ENCODE measurements at regions not wholly inside any gene's neighbourhood (a gene's known extent, or its start where the extent isn't known, plus 50 kb on each side); places are given as distances from the start of the nearest gene placed in this dataset.

DNA sequence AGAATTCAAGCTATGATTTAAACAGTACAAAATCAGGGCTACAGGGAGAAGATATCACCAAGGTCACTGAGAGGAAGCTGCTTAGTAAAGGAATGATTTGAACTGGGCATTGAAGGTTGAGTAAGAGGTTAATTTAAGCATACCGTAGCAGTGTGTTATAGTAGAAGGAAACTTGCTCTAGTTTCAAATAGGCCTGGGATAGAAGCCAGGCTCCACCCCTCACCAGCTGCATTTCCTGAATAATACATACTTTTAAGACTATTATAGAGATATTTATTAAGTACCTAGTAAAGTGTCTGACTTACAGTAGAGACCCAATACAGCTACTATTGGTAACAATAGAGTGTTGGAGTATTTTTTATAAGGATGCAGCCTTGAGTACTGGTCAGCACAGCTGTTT is 118.0 kb upstream of the GLRA2 start:
- H4K5ac ChIP-seq (ENCODE audit: low read depth, low read length) = no peak overlapping the region
- H3K14ac ChIP-seq (replicated peaks; ENCODE audit: low read depth, low read length) = no peak overlapping the region
- no peak overlapping the region for H2AFZ ChIP-seq (replicated peaks; ENCODE audit: low read length, poor library complexity)
- H2BK5ac ChIP-seq (ENCODE audit: low read depth, low read length, poor library complexity, severe bottlenecking) = no peak overlapping the region
- dilution Hi-C loops (cut with HindIII; ENCODE audit: low sequenced_read_pairs, unreplicated experiment) = no loop called here
- no peak overlapping the region for H2AK5ac ChIP-seq (ENCODE audit: low read depth, low read length)
- TF ChIP-seq SMC3 (IDR thresholded peaks at IDR 0.05; ENCODE audit: low read depth, low read length) (no peak), RAD21 (IDR thresholded peaks at IDR 0.05; ENCODE audit: low read length) (no peak), RCOR1 (IDR thresholded peaks at IDR 0.05; ENCODE audit: insufficient replicate concordance, low read length) (no peak), FOS (IDR thresholded peaks at IDR 0.05; ENCODE audit: low read depth, low read length) (no peak), CHD1 (IDR thresholded peaks at IDR 0.05; ENCODE audit: low read depth, low read length) (no peak), CEBPB (IDR thresholded peaks at IDR 0.05; ENCODE audit: low read depth, low read length) (no peak), POLR2A (IDR thresholded peaks at IDR 0.05; ENCODE audit: low read depth, low read length) (no peak), BHLHE40 (IDR thresholded peaks at IDR 0.05; ENCODE audit: low read depth, low read length) (no peak), NFE2L2 (IDR thresholded peaks at IDR 0.05; ENCODE audit: low read depth, low read length) (no peak), MXI1 (IDR thresholded peaks at IDR 0.05; ENCODE audit: borderline replicate concordance, low read depth, low read length) (no peak), MAFK (IDR thresholded peaks at IDR 0.05; ENCODE audit: low read depth, low read length) (no peak), MAZ (IDR thresholded peaks at IDR 0.05; ENCODE audit: borderline replicate concordance, low read depth, low read length) (no peak), RFX5 (IDR thresholded peaks at IDR 0.05; ENCODE audit: low read depth, low read length) (no peak)
- TF ChIP-seq, protein P1, sequence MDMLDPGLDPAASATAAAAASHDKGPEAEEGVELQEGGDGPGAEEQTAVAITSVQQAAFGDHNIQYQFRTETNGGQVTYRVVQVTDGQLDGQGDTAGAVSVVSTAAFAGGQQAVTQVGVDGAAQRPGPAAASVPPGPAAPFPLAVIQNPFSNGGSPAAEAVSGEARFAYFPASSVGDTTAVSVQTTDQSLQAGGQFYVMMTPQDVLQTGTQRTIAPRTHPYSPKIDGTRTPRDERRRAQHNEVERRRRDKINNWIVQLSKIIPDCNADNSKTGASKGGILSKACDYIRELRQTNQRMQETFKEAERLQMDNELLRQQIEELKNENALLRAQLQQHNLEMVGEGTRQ (IDR thresholded peaks at IDR 0.05; ENCODE audit: low read depth, low read length) = no peak
- TF ChIP-seq, protein P2, sequence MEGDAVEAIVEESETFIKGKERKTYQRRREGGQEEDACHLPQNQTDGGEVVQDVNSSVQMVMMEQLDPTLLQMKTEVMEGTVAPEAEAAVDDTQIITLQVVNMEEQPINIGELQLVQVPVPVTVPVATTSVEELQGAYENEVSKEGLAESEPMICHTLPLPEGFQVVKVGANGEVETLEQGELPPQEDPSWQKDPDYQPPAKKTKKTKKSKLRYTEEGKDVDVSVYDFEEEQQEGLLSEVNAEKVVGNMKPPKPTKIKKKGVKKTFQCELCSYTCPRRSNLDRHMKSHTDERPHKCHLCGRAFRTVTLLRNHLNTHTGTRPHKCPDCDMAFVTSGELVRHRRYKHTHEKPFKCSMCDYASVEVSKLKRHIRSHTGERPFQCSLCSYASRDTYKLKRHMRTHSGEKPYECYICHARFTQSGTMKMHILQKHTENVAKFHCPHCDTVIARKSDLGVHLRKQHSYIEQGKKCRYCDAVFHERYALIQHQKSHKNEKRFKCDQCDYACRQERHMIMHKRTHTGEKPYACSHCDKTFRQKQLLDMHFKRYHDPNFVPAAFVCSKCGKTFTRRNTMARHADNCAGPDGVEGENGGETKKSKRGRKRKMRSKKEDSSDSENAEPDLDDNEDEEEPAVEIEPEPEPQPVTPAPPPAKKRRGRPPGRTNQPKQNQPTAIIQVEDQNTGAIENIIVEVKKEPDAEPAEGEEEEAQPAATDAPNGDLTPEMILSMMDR (conservative IDR thresholded peaks at IDR 0.05; ENCODE audit: low read depth, low read length) = no peak
- TF ChIP-seq, protein P3, sequence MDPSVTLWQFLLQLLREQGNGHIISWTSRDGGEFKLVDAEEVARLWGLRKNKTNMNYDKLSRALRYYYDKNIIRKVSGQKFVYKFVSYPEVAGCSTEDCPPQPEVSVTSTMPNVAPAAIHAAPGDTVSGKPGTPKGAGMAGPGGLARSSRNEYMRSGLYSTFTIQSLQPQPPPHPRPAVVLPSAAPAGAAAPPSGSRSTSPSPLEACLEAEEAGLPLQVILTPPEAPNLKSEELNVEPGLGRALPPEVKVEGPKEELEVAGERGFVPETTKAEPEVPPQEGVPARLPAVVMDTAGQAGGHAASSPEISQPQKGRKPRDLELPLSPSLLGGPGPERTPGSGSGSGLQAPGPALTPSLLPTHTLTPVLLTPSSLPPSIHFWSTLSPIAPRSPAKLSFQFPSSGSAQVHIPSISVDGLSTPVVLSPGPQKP (IDR thresholded peaks at IDR 0.05; ENCODE audit: borderline replicate concordance, low read depth, low read length) = no peak
- H3K4me3 ChIP-seq (ENCODE audit: insufficient read depth, low read depth, low read length) = no peak overlapping the region
- no peak for DNase-seq
- no peak for ATAC-seq (ENCODE audit: low read depth)
- no peak overlapping the region for H3K4me2 ChIP-seq (ENCODE audit: low read depth, low read length)
- H4K91ac ChIP-seq (ENCODE audit: insufficient read depth, low read depth, low read length) = no peak overlapping the region
- H2BK15ac ChIP-seq (ENCODE audit: low read depth, low read length) = no peak overlapping the region
- H3K18ac ChIP-seq (ENCODE audit: low read depth, low read length) = no peak overlapping the region
- no peak overlapping the region for H3K9ac ChIP-seq (ENCODE audit: low read depth, low read length)
- no peaks in the 10 kb centered on the region for H3K27me3 ChIP-seq (ENCODE audit: control insufficient read depth, insufficient read depth, low read length)
- ChIA-PET CTCF (no interaction called here), POLR2A (ENCODE audit: unreplicated experiment) (no interaction called here)
- intact Hi-C loops (cut with micrococcal nuclease) = no loop called here
- H3K36me3 ChIP-seq (ENCODE audit: control insufficient read depth, insufficient read depth, low read length) = no peaks in the 10 kb centered on the region
- no TSS peak for BruUV-seq (replicated peaks)
- no peaks in the 10 kb centered on the region for H4K20me1 ChIP-seq (ENCODE audit: insufficient read depth, low read length)
- in situ Hi-C loops (cut with MboI; ENCODE audit: low sequenced_read_pairs) = no loop called here
- H2BK20ac ChIP-seq (ENCODE audit: low read depth, low read length) = no peak overlapping the region
- H3K27ac ChIP-seq (ENCODE audit: insufficient read depth, low read length) = no peak overlapping the region
- no CpG with 5 or more reads among the region's 1 CpG for WGBS, 2 experiments (ENCODE audit: extremely low coverage in 2 of 2, insufficient read length in 1 of 2)
- H2AK9ac ChIP-seq (replicated peaks; ENCODE audit: low read depth, low read length, poor library complexity) = no peak overlapping the region
- H3K9me3 ChIP-seq (ENCODE audit: control insufficient read depth, insufficient read depth, low read length) = peaks cover 2% of the 10 kb centered on the region; the same call in 1 of the 2 replicates
- no peak overlapping the region for H3K56ac ChIP-seq (ENCODE audit: extremely low read depth, insufficient read depth, low read length)
- no peaks in the 10 kb centered on the region for H3K4me1 ChIP-seq (ENCODE audit: control insufficient read depth, insufficient read depth, low read length)
- H4K8ac ChIP-seq (ENCODE audit: low read depth in 2 of 2, low read length in 2 of 2) = no peak overlapping the region
- no peak overlapping the region for H3K4ac ChIP-seq (ENCODE audit: low read depth, low read length)
- H3K9me1 ChIP-seq (ENCODE audit: insufficient read depth, low read length) = no peaks in the 10 kb centered on the region
- H3K23ac ChIP-seq (ENCODE audit: low read depth, low read length) = no peak overlapping the region
- no peak overlapping the region for H2BK120ac ChIP-seq (ENCODE audit: low read depth, low read length)
- no peaks in the 10 kb centered on the region for H3K79me1 ChIP-seq (ENCODE audit: low read depth in 1 of 2, low read length in 2 of 2)
